ENCODE measurements at regions not wholly inside any gene's neighbourhood (a gene's known extent, or its start where the extent isn't known, plus 50 kb on each side); places are given as distances from the start of the nearest gene placed in this dataset.
A peak's percentile ranks its signal among the peaks of the same experiment; 100 is the strongest.

GRCh38 chr9:12629067-12629466, 64.1 kb upstream of the TYRP1 start:
- H3K4me1 ChIP-seq (replicated peaks in 1 of 2), result no peaks in the 10 kb centered on the region
- H3K4me3 ChIP-seq, result no peak overlapping the region
- 51 to 65% (median 57%) methylated on average over 2 of the region's 2 CpGs for WGBS, 4 donors
- DNase-seq, result no peak
- intact Hi-C loops (cut with DNase I), result no loop called here
- H3K27ac ChIP-seq, result no peak overlapping the region
- H3K9me3 ChIP-seq (replicated peaks in 1 of 3), result no peaks in the 10 kb centered on the region
- no peaks in the 10 kb centered on the region for H3K27me3 ChIP-seq
- TF ChIP-seq POLR2A (IDR thresholded peaks at IDR 0.05), result no peak
- H3K36me3 ChIP-seq (replicated peaks in 1 of 2), result no peaks in the 10 kb centered on the region

GRCh38 chr9:12631866-12632265, 61.3 kb upstream of the TYRP1 start:
- Histone ChIP-seq H3K4me1 (replicated peaks in 1 of 2) (no peaks in the 10 kb centered on the region), H3K36me3 (replicated peaks in 1 of 2) (no peaks in the 10 kb centered on the region), H3K9me3 (replicated peaks in 1 of 3) (no peaks in the 10 kb centered on the region), H3K27ac (no peak overlapping the region), H3K27me3 (no peaks in the 10 kb centered on the region), H3K4me3 (no peak overlapping the region)
- 73 to 79% (median 74%) methylated on average over 5 of the region's 5 CpGs for WGBS, 4 donors
- TF ChIP-seq CTCF (IDR thresholded peaks at IDR 0.05), result no peak
- no peak for TF ChIP-seq POLR2A (IDR thresholded peaks at IDR 0.05)
- no peak for DNase-seq
- intact Hi-C loops (cut with DNase I), result no loop called here

GRCh38 chr9:12633016-12633765, 60.0 kb upstream of the TYRP1 start:
- Histone ChIP-seq H3K9me3 (replicated peaks in 1 of 3) (no peaks in the 10 kb centered on the region), H3K27me3 (no peaks in the 10 kb centered on the region), H3K27ac (no peak overlapping the region), H3K4me1 (replicated peaks in 1 of 2) (no peaks in the 10 kb centered on the region), H3K36me3 (replicated peaks in 1 of 2) (no peaks in the 10 kb centered on the region), H3K4me3 (no peak overlapping the region)
- intact Hi-C loops (cut with DNase I), result no loop called here
- 63 to 81% (median 73%) methylated on average over 9 of the region's 9 CpGs for WGBS, 4 donors
- TF ChIP-seq CTCF (IDR thresholded peaks at IDR 0.05) (no peak), POLR2A (IDR thresholded peaks at IDR 0.05) (no peak)
- no peak for DNase-seq

- no peak for DNase-seq
- H3K9me3 ChIP-seq (replicated peaks in 1 of 3), result no peaks in the 10 kb centered on the region
- H3K27me3 ChIP-seq, result no peaks in the 10 kb centered on the region
- WGBS, 4 donors, result 23 to 36% (median 30%) methylated on average over 3 of the region's 3 CpGs
- no peak overlapping the region for H3K4me3 ChIP-seq
- intact Hi-C loops (cut with DNase I), result no loop called here
- no peaks in the 10 kb centered on the region for H3K4me1 ChIP-seq (replicated peaks in 1 of 2)
- TF ChIP-seq POLR2A (IDR thresholded peaks at IDR 0.05) (no peak), CTCF (IDR thresholded peaks at IDR 0.05) (peak; percentile 28 to 57 (median 43))
- H3K36me3 ChIP-seq (replicated peaks in 1 of 2), result no peaks in the 10 kb centered on the region
- no peak overlapping the region for H3K27ac ChIP-seq
Observed at GRCh38 chr9:12640016-12640587, 53.1 kb upstream of the TYRP1 start.
